DMS 273 treated with DMSO at 0.1 percent for 48 hours (cell line): ENCODE measurements at regions not wholly inside any gene's neighbourhood (a gene's known extent, or its start where the extent isn't known, plus 50 kb on each side); places are given as distances from the start of the nearest gene placed in this dataset.
A peak's percentile ranks its signal among the peaks of the same experiment; 100 is the strongest.
"Not testable (repeated sequence)": the region's sequence is repeated elsewhere in the genome, so short reads cannot be mapped to it uniquely, and the experiment has no call there.

Experiments used
- DNase-seq: peaks from one replicate; lab custom pipeline; 2025; lab: John Stamatoyannopoulos, UW

DNA sequence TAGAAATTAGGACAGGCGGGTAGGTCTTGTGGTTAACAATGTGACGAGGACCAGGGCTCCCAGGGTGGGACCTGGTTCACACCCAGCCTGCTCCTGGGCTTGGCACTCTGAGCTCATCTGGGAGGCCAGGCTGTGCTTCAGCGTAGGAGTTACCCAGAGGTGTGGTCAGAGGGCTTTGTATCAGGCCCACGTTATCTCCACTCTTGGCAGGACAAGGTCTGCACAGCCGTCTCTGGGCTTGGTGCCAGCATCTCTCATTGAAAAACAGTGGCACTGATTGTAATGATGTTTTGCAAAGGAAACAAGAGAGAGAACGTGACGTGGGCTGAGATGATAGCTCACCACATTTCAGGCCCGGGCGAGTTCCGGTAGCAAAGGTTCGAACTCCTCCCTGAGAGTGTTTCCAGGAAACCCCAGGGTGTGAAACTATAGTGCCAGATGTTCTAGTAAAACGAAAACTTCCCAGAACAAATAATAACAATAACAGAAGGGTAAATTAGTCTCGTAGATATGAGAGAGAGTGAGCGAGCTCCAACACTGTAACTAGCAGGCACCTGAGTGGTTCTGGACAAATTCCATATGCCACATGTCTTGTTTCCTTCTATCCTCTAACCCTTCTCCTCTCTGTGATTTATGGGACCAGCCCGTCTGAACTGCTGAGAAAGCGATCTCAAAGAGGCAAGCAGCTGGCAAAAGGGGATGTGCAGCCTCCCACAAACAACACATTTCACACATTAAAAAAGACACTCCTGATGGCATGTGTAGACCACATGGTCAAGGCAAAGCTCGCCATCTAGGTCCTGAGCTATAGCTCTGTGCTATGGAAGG lies 227.3 kb downstream of the KTN1 start:
- peak; percentile 77 for DNase-seq

DNA sequence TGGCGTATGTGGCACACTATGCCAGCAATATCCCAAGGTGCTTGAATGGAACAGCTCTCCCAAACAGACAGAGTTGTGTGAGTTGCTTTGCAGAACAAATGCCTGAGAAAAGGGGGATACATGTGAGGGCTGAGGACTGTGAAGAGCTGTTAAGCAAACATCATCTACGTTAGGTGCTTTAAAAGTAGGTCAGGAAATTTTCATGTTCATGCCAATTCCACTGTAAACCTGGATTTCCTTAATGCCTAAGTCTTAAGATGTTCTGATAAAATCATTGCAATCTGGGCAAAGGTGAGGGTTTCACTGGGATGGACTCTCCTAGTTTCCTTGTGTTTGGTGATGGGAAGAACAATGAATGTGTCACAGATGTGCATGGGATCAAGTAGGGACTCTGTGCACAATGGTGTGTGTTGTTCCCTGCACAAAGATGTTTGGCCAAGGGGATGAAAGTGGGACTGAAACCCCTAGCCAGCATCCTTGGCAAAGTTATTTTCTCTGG lies 227.9 kb downstream of the KTN1 start:
- DNase-seq = no peak

DNA sequence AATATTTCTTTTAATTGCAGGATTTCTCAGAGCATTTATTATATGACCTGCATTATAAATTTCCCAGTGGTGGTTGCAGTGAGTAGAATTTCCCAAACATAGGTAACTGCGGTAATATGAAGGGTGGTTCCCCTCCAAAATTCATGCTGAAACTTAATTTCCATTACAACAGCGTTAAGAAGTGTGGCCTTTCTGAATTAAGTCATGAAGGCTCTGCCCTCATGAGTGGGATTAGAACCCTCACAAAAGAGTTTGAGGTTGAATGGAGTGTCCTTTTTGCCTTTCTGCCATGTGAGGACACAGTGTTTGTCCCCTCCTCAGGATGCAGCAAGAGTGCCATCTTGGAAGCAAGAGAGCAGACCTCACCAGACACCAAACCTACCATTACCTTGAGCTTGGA lies 233.6 kb downstream of the KTN1 start:
- DNase-seq = no peak

DNA sequence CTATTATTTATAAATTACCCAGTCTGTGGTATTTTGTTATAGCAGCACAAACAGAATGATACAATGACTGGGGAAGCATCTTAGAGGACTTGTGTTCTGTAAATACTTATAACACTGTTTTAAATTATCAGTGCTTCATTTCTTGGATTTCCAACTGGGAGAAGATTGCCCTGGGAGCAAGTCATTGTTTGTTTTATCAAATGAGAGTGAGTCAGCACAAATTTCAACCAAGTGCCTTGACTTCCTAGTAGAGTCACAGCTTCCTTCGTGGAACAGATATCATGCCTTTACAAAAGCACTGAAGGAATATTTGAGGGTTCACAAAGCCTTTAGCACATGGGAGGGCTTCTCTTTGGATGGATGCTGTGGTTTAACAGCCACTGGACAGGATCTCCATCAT lies 234.1 kb downstream of the KTN1 start:
- no peak for DNase-seq

DNA sequence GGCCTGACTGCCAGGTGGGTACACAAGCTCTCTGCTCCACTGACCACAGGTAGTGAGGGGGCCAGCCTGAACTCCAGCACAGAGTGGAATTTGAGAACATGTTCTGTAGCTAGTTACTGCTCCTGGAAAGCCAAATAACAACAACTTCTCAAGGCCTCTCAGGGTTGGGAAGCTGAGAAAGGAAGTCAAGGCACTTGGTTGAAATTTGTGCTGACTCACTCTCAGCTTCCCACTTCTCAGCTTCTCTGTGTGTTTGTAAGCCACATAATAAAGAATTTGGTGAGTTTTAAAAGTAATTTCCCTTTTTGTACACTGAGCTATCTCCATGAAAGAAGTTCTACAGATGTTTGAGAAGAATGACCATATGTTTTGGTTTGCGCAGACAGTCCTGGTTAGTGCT lies 234.9 kb downstream of the KTN1 start:
- DNase-seq = no peak

DNA sequence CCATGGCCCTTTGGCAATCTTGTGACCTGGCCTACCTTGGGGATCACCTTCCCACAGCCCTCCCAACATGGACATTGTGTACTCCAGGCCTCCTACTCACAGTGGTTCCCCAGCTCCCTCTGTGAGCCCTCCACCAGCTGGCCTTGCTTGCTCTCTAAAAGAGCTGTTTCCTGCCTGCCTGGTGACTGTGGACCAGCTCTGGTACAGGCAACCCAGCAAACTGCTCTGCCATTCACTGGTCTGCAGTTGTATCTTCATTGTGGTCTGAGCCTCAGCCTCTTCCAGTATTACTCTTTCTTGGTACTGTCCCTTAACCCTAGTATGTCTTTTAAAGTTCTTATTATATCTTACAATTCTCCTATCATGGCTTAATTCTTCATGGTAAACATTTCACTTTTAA lies 236.2 kb downstream of the KTN1 start:
- no peak for DNase-seq

DNA sequence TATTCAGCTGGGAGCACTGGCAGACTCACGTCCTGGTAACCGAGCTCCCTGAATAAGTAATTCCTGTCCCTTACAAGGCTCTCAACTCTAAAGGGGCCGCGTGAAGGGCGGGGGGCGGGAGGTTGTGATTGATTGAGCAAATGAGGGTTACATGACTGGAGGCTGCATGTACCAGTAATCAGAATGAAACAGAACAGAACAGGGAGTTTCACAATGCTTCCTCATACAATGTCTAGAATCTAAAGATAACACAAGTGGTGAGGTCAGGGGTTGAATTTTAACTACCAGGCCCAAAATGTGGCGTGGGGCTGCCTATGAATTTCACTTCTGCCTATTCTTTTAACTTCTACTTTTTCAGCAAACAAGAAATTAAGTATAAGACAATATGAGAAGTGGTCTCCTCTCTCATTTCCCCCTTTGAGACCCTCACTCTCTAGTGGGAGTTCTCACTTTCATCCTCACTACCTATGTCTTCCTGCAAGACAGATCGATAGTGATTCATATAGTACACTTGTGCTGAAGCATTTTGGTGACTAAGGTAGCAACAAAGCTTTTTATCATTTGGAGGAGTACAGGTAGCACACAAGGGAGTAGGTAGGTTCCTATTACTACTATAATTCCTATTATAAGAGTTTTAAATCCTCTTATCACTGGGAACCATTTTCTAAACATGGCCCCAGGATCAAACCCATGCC lies 239.8 kb downstream of the KTN1 start:
- DNase-seq = no peak

DNA sequence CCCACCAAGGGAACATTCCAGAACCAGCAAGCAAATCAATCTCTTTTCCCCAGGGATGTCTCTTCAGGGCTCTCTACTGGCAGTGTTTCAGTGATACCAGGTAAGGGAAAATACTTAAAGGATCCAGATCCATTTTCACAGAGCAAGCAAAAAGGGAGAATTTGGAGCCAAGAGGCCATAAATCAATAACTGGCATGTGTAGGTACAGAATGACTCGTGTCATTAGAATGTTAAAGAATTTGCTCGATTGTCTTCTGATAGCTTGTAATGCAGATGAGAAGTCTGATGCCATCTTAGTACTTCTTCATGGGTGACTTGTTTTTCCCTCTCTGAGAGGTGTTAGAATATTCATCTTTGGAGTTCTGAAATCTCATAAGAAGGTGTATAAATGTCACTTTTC lies 242.9 kb downstream of the KTN1 start:
- no peak for DNase-seq

DNA sequence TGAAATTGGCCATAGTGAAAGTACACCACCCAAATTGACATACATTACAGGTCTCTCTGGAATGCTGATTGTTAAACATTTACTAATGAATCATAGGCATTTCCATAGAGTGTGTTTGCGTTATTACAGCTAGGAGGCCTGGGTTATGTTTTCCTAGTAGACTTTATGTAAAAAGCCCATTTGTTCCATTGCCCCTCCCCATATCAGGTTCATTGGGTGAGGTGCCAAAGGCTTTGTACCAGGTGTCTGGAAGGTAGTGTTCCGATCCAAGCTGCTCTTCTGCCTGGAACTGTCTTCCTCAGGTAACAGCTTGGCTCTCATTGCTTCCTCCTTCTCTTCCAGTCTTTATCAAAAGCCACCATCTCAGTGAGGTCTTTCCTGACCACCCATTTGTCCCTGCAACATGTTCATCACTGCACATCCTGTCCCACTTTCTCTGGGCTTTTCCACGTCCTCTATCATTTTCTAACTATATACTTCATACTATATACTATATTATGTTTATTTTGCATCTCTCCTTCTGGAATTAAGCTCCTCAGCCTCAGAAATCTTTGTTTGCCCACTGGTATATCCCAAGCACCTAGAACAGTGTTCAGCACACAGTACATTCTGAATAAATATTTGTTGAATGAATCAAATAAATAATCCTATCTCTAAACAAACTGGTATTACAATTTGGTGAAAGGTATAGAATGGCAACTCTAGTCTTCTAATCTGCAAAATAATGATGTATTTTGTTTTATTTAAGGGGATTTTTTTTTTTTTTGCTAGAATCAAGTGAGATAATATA lies 252.3 kb downstream of the KTN1 start:
- DNase-seq = no peak

DNA sequence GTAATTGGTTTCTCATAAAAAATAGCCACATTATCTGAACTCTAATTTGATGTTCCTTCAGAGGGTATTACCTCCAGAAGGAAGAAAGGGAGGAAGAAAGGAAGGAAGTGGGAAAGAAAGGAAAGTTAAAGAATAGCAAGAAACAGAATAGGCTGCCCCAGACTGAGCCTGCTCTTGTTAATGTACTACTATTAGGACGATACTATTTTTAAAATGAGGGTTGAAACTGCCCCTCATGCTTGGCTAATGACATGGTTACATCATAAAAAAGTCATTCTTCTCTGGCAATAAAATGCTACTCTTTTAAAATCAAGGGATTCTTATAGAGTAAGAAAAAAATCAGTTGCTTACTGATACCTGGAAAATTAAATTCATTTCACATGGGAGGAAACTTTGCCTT lies 253.0 kb downstream of the KTN1 start:
- no peak for DNase-seq

DNA sequence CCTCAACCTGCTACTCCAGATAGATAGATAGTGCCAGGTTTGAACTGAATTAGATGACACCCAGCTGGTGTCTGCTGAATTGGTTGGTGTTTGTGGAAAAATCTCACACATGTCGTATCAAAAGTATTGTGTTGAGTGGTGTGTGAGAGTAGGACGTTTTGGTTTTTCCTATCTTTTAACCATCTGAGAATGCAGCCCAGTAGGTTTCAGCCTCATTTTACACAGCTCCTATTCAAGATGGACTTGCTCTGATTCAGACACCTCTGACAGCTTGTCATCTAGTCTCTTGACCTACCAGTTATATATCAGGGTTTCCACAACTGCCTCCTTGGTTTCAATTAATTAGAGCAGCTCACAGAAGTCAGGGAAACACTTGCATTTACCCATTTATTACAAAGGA lies 254.4 kb downstream of the KTN1 start:
- no peak for DNase-seq

DNA sequence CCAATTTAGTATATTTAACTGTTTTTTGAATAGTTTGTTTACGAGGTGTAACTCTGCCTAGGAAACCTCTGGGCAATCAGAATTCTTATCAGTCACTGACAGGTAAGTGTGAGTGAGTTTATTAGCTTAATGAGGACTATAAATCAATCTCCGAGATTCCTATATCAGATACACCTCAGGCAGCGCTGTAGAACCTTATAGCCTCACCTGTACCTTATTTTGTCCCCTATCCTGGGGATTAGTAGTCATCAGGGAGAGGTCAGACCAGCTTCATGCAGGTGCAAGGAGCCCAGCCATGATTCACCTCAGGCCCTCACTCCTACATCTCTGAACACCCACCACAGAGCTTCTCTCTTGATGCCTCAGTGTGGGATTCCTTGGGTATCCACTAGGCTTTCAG lies 256.0 kb downstream of the KTN1 start:
- no peak for DNase-seq

DNA sequence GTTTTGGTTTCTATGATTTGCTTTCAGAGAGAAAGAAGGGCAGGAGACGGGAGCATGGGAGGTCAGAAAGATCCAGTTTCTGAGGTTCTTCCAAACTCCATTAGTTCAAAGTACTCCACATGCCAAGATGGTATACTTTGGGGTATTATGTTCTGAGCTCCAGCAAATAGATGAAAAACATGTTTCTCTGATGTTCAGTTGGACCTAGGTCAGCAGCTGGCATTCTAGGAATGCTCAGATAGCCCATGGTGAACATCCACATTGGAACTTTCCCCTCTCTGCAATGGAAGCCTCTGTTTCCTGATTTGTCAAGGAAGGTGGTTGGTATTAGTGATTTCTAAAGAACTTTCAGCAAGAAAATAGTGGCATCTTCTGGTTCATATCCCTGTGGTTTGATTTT lies 257.5 kb downstream of the KTN1 start:
- no peak for DNase-seq

DNA sequence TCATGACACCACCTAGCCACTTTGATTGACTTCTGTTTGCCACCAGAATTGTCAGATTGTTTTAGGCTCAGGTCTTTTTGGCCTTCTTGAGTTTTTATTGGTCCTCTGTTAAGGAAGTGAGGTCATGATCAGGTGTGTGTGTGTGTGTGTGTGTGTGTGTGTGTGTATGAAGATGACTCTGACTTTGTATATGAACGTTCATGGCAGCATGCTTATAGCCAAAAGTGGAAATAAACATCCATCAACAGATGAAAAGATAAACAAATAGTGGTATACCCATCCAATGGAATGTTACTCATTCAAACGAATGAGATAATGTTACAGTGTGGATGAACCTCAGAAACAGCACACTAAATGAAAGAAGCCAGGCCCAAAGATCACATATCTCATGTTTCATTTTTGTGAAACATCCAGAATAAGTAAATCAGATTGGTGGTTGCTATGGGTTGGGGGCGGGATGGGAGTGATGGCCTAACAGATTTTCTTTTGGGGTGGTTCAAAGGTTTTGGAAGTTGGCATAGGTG lies 258.6 kb downstream of the KTN1 start:
- DNase-seq = no peak

DNA sequence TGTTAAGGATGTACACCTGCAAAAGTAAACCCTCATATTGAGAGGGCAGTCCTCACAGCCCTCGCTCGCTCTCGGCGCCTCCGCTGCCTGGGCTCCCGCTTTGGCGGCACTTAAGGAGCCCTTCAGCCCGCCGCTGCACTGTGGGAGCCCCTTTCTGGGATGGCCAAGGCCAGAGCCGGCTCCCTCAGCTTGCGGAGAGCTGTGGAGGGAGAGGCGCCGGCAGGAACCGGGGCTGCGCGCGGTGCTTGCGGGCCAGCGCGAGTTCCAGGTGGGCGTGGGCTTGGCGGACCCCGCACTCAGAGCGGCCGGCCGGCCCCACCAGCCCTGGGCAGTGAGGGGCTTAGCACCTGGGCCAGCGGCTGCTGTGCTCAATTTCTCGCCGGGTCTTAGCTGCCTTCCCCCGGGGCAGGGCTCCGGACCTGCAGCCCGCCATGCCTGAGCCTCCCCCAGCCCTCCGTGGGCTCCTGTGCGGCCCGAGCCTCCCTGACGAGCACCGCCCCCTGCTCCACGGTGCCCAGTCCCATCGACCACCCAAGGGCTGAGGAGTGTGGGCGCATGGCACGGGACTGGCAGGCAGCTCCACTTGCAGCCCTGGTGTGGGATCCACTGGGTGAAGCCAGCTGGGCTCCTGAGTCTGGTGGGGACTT lies 259.4 kb downstream of the KTN1 start:
- DNase-seq = not testable (repeated sequence)

DNA sequence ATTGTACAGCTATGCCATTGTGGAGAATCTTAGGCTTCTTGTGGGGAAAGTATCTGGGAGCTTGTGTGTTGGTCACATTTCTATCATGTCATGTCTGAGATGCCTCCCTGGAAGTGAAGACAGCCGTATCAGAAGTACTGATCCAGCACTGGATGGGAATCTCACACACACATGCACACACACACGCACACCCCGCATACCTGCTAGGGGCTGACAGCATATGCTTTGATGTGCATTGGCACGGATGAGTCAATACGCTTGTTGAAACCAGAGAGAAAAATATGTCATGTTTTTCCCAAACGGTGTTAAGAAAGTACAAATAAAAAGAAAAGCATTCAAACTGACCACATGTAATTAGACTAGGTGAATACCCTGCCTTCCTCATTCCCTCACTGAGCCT lies 260.8 kb downstream of the KTN1 start:
- DNase-seq = no peak

DNA sequence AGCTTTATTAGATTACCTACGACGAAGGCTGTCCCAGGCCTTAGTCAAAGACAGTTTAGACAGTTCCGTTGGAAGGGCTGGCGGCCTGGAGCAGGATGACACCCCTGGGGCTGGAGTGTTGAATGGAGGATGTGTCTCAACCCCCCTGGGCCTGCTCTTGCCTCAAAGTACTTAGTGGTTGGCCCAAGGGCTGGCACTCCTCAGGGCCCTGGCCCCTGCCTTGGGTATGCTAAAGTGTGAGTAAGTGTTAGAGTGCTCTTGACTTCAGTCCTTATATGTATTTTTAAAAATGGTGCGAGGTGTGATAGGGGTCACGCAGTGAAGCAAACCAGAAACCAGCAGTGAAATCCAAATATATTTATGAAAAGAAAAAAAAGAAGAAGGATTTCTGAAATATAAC lies 261.6 kb downstream of the KTN1 start:
- DNase-seq = no peak

DNA sequence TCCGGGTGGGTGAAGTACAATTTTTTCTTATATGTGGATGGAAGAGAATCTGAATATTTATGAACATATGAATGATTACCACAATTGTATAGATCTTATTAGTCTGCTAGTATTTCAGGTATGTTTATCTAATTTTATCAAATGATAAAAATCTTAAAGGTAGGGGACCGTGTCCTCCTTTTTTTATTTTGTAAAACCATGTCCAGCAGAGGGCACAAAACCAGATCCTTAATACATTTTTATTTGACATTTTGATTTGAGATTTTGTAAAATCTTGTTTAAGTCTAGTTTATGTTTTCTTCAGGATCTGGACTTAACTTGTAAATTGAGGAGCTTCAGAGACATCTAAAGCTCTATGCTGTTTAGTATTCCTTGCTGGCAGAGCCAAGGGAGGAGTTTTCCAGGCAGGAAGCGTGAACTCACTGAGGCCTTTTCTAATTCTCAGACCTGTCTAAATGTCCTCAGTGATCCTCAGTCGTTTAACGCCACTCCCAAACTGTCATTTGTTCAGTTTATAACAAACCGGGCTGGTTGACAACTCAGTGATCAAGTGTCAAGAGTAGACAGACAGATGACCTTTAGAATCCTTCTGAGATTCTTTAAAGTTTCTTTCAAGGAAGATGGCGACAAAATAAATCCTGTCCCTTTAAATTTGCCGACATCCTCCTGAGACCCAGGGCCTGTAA lies 263.9 kb downstream of the KTN1 start:
- no peak for DNase-seq

DNA sequence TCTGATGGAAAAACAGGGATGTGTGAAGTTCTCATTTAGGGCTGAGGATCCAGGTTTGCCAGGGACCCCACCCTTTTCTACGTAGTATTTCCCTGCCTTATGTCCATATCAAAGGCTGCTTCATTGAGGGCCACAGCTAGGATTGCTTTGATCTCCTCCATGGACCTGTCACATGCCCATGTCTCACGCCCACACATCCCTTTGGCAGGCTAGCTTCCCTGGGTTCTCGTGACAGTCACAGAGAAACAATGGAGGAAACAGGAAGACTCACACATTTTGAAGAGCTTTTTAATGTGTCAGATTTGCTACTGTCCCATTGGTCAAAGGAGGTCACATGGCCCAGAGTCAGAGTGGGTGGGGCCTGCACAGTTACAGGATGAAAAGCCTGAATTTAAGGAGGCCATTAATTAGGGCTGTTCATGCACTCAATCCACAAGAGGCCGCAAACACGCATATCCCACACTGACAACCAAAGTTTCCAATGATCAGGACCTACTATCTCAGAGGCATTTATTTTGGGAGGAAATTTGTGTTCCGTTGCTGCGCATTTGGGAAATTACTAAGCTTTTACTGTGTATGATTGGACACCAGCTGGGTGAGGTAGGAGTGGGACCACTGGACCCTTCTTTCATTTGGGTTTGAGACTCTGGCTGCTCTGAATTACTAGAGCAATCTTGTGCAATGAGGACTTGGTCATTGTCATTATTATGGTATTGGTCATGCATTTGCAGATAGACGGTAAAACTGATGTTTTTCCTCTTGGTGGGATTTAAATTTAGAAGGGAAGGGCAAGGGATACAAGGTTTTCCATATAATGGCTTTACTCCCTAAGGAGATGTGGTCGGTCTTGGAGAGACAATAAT lies 266.2 kb downstream of the KTN1 start:
- no peak for DNase-seq

DNA sequence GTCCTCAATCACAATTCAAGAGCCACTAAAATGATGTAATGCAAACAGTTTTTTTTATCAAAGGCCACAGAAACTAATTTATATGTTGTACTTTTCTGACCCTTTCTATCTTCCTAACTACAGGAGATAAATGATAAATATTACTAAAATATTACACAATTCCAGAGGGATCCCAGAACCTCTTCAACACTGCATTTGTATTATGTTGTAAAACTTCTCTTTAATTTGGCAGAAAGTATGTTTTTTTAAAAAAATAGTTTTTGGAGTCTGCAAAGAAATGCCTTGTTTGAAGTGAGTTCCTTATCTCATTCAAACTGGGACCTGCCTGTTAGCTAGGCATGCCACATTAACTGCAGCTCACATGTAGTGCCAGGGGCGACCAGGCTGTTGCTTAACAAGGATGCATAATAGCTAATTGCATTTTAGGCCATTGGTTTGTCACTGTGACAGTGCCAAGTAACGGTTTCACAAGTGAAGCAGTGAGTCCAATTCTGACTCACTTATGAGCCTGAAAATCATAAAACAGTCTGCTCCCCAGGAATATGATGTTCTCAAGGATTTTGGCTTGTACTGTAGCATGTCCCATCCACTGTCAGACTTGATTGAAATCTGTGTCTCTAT lies 266.9 kb downstream of the KTN1 start:
- no peak for DNase-seq
